Loucy (cell line): ENCODE measurements at regions not wholly inside any gene's neighbourhood (a gene's known extent, or its start where the extent isn't known, plus 50 kb on each side); places are given as distances from the start of the nearest gene placed in this dataset.

ENCODE experiments used
- H2AFZ ChIP-seq: fragments of 200-600 bp; sonication (generic); 2 replicates; pipeline ENCODE4 v1.6.0; 2016; ENCODE audit warnings: antibody characterized with exemption, mild to moderate bottlenecking, low read length, moderate library complexity
- H3F3A ChIP-seq: fragments of 200-600 bp; 2 replicates; pipeline ENCODE4 v1.6.0; 2016; ENCODE audit warnings: antibody characterized with exemption, low read depth, mild to moderate bottlenecking
- H3K27me3 ChIP-seq: fragments of 200-600 bp; sonication (generic); 2 replicates; pipeline ENCODE4 v1.6.1; 2014; ENCODE audit warnings: low read length, mild to moderate bottlenecking; ENCODE audit not compliant: insufficient read depth, poor library complexity, severe bottlenecking
- H3K36me3 ChIP-seq: fragments of 200-600 bp; sonication (generic); 2 replicates; pipeline ENCODE4 v1.6.1; 2016; ENCODE audit warnings: low read length; ENCODE audit not compliant: insufficient read depth
- H3K4me1 ChIP-seq: fragments of 200-600 bp; sonication (generic); 2 replicates; pipeline ENCODE4 v1.5.1; 2014; ENCODE audit warnings: low read length, mild to moderate bottlenecking; ENCODE audit not compliant: insufficient read depth, poor library complexity, severe bottlenecking
- H3K4me2 ChIP-seq: fragments of 200-600 bp; sonication (generic); 2 replicates; pipeline ENCODE4 v1.6.0; 2014; ENCODE audit warnings: antibody characterized with exemption, low read length, low read depth, mild to moderate bottlenecking; ENCODE audit not compliant: poor library complexity, severe bottlenecking
- H3K4me3 ChIP-seq: fragments of 200-600 bp; sonication (generic); 2 replicates; pipeline ENCODE4 v1.5.1; 2014; ENCODE audit warnings: low read length, mild to moderate bottlenecking, mixed read lengths; ENCODE audit not compliant: poor library complexity, severe bottlenecking
- H3K79me2 ChIP-seq: fragments of 200-600 bp; sonication (generic); 2 replicates; pipeline ENCODE4 v1.6.1; 2014; ENCODE audit warnings: low read length; ENCODE audit not compliant: insufficient read depth
- H3K9ac ChIP-seq: fragments of 200-600 bp; sonication (generic); 2 replicates; pipeline ENCODE4 v1.6.0; 2014; ENCODE audit warnings: mild to moderate bottlenecking, low read depth, low read length, moderate library complexity; ENCODE audit not compliant: poor library complexity, severe bottlenecking
- H3K9me2 ChIP-seq: fragments of 200-600 bp; sonication (generic); replicated peaks from 2 replicates; pipeline ENCODE4 v1.6.1; 2016; ENCODE audit warnings: low read depth, low read length, mixed read lengths
- H3K9me3 ChIP-seq: fragments of 200-600 bp; sonication (generic); 2 replicates; pipeline ENCODE4 v1.6.1; 2014; ENCODE audit warnings: mild to moderate bottlenecking, antibody characterized with exemption, low read length, low read depth; ENCODE audit not compliant: insufficient read depth
- H4K20me1 ChIP-seq: fragments of 200-600 bp; sonication (generic); 2 replicates; pipeline ENCODE4 v1.6.0; 2014; ENCODE audit warnings: antibody characterized with exemption, low read length, mild to moderate bottlenecking; ENCODE audit not compliant: insufficient read depth, poor library complexity, severe bottlenecking
- EZH2phosphoT487 ChIP-seq: fragments of 200-600 bp; IDR thresholded peaks from 2 replicates; pipeline ENCODE4 v1.6.1; 2018; ENCODE audit warnings: antibody characterized with exemption, mild to moderate bottlenecking, moderate library complexity, borderline replicate concordance
- TF ChIP-seq, protein P1 (sequence below): fragments of 200-600 bp; sonication (generic); conservative IDR thresholded peaks from 2 replicates; pipeline ENCODE4 v1.5.1; 2014; ENCODE audit warnings: mild to moderate bottlenecking, antibody characterized with exemption, low read length

DNA sequence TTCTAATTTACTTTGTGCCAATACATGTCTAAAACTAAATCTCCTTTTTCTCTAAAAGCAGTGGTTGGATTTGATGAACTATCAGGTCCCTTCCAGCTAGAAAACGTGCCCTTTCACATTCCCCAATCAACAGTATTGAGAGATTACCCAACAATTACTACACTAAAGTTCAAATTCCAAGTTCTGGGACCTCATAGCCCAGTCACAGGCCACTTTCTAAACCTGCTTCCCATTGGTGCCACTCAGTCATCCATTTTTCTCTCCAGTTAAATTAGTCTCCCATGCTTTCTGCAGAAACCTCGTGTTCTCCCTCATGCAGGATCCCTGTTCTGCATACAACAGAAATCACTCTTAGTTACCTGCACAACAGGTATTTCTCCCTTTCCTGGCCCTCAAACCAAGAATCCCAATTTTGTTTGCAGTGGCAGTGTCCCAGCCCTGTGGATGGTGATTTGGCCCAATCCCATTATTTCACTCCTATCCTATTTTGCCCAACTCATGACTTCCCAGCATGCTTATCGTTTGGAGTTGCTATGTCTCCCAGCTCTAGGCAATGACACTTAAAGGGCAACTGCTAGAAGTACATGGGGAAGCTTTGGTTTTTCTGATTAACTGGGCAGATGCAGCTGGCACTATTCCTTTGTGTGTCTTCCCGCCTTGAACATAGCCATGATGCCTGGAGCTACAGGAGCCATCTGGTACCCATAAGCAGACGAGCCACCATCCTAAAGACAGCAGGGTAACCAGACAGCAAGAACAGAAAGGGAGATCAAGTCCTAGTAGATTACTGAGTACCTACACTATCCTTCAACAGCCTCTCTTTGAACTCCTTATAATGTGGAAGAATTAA is 224.2 kb downstream of the MINAR1 start:
- no peaks in the 10 kb centered on the region for H3F3A ChIP-seq
- H3K9ac ChIP-seq, result no peak overlapping the region

DNA sequence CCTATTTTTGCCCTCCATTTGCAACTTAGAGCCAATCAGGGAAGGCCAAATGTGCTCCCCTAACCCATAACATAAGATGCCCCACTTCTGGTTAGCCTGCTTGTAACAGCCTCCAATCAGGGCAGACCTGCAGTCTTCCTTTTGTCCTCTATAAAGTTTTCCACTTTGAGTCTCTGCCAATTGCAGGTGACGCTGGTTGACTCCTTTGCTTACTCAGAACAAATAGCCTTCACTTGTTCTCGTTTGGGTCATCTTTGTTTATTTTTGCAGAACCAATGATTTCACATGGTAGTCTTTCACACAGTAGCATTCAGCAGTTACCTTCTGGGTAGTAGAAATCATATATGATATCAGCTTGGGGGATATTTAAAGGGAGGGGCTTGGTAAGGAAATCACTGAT is 225.6 kb downstream of the MINAR1 start:
- Histone ChIP-seq H3F3A (no peaks in the 10 kb centered on the region), H3K9ac (no peak overlapping the region), H3K4me3 (no peak overlapping the region), H3K27me3 (no peaks in the 10 kb centered on the region), H3K9me3 (no peaks in the 10 kb centered on the region), H2AFZ (no peak overlapping the region), H4K20me1 (no peaks in the 10 kb centered on the region), H3K36me3 (no peaks in the 10 kb centered on the region), H3K4me1 (no peaks in the 10 kb centered on the region), H3K4me2 (no peak overlapping the region), H3K79me2 (no peaks in the 10 kb centered on the region), H3K9me2 (0 out of 2 replicates have a peak, but pooled peaks cover 4% of the 10 kb centered on the region)
- TF ChIP-seq, protein P1, sequence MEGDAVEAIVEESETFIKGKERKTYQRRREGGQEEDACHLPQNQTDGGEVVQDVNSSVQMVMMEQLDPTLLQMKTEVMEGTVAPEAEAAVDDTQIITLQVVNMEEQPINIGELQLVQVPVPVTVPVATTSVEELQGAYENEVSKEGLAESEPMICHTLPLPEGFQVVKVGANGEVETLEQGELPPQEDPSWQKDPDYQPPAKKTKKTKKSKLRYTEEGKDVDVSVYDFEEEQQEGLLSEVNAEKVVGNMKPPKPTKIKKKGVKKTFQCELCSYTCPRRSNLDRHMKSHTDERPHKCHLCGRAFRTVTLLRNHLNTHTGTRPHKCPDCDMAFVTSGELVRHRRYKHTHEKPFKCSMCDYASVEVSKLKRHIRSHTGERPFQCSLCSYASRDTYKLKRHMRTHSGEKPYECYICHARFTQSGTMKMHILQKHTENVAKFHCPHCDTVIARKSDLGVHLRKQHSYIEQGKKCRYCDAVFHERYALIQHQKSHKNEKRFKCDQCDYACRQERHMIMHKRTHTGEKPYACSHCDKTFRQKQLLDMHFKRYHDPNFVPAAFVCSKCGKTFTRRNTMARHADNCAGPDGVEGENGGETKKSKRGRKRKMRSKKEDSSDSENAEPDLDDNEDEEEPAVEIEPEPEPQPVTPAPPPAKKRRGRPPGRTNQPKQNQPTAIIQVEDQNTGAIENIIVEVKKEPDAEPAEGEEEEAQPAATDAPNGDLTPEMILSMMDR, result no peak
- no peak for TF ChIP-seq EZH2phosphoT487

More for the DNA sequence above, 224.2 kb downstream of the MINAR1 start:
- Histone ChIP-seq H3K4me1 (no peaks in the 10 kb centered on the region), H3K9me2 (0 out of 2 replicates have a peak, but pooled peaks cover 4% of the 10 kb centered on the region), H3K9me3 (no peaks in the 10 kb centered on the region), H3K79me2 (no peaks in the 10 kb centered on the region), H3K36me3 (no peaks in the 10 kb centered on the region), H3K27me3 (no peaks in the 10 kb centered on the region), H3K4me3 (no peak overlapping the region), H2AFZ (no peak overlapping the region), H3K4me2 (no peak overlapping the region), H4K20me1 (no peaks in the 10 kb centered on the region)
- TF ChIP-seq, protein P1, result no peak
- no peak for TF ChIP-seq EZH2phosphoT487

DNA sequence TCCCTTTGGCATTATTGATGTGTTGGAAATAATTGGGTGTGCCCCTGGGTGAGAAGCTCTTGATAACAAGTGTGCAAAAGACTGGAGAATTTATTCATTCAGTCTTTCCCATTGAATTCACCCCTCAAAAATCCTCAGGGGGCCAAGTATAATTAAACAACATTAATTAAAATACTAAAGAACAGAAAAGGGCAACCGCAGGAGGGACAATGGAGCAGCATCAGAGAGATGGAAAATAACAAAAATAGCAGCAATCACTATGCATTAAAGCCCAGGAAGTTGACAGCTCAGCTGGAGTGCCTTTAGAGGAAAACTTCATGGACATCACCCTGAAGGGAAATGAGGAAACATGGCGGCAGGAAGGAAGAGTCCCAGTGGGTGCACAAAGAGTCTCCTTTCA is 227.6 kb downstream of the MINAR1 start:
- no peak for TF ChIP-seq EZH2phosphoT487
- TF ChIP-seq, protein P1, result no peak
- Histone ChIP-seq H3K36me3 (no peaks in the 10 kb centered on the region), H3K79me2 (no peaks in the 10 kb centered on the region), H3K27me3 (no peaks in the 10 kb centered on the region), H2AFZ (no peak overlapping the region), H3K4me2 (no peak overlapping the region), H3K9me2 (0 out of 2 replicates have a peak, but pooled peaks cover 4% of the 10 kb centered on the region), H3F3A (no peaks in the 10 kb centered on the region), H3K9me3 (no peaks in the 10 kb centered on the region), H4K20me1 (no peaks in the 10 kb centered on the region), H3K9ac (no peak overlapping the region), H3K4me1 (no peaks in the 10 kb centered on the region), H3K4me3 (no peak overlapping the region)
